GM12874 (cell line): ENCODE measurements at regions not wholly inside any gene's neighbourhood (a gene's known extent, or its start where the extent isn't known, plus 50 kb on each side); places are given as distances from the start of the nearest gene placed in this dataset.

ENCODE experiments used
- CTCF ChIP-seq: IDR thresholded peaks from 2 replicates; pipeline ENCODE4 v1.5.1; 2011; ENCODE audit warnings: low read depth, mild to moderate bottlenecking, control low read depth, low read length, moderate library complexity; ENCODE audit not compliant: insufficient read depth

- no peak for TF ChIP-seq CTCF
Measured at GRCh38 chr1:30325085-30325935, 398.1 kb downstream of the MATN1 start.

GRCh38 chr1:30324251-30325084 lies 398.9 kb downstream of the MATN1 start:
- no peak for TF ChIP-seq CTCF

GRCh38 chr1:30323841-30324240 lies 399.5 kb downstream of the MATN1 start:
- TF ChIP-seq CTCF, result no peak

DNA sequence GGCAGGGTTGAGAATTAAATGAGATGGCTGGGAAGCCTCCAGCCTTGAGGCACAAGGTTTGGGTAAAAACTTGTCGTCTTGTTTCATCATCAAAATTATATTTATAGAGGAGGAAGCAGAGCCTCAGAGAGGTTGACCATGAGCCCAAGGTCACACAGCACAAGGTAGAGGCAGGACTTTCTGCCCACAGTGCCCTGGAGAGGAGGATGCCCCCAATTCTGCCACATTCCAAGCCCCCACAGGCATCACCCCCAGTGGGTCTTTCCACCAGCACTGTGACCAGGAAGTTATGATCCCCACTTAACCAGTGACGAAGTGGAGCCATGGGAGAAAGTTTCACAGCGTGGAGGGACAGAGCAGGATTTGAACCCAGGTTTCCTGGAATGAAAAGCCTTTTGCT lies 400.0 kb downstream of the MATN1 start:
- no peak for TF ChIP-seq CTCF

GRCh38 chr1:30322859-30323257 lies 400.5 kb downstream of the MATN1 start:
- peak; percentile 15; the same call in 1 of the 2 replicates for TF ChIP-seq CTCF

DNA sequence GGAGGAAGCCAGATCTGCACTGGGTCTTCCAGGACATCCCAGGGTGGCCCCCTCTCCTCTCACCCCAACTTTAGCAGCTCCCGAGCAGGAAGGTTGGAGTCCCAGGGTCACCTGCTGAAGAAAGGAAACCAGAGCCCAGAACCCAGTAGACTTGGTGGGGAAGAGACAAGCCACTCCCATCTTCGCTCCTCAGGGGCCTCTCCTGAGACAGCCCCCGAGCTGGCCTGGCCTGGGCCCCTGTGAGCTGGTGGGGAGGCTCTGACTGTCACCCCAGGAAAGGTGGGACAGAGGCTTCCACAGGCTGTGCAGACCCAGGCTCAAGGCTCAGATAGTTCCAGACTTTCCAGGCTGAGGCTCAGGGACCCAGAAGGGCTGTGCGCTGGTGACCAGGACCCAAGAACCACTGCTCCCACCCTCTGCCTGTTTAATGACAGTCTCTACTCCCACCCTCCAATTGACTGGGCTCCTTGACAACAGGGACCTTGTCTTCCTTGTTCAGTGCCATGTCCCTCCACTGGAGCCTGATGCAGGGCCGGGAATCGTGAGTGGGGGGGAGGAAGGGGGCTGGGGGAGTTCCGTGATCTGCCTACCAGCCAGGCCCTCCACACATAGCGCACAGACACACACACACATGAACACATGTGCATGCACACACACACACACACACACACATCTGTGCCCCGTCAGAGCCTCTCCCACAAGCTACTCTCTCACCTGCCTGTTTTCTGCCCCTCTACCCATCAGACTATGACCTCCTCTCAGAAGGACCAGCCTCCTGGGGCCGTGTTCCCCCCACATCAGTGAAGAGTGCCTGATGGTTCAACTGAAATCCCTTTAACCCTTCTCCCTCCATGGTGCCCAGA lies 401.2 kb downstream of the MATN1 start:
- TF ChIP-seq CTCF, result no peak
